Liver (tissue), 8 donors: ENCODE measurements at regions not wholly inside any gene's neighbourhood (a gene's known extent, or its start where the extent isn't known, plus 50 kb on each side); places are given as distances from the start of the nearest gene placed in this dataset.
"Not testable (repeated sequence)": the region's sequence is repeated elsewhere in the genome, so short reads cannot be mapped to it uniquely, and the experiment has no call there.

Source experiments
- DNase-seq: peaks from one replicate; pipeline ENCODE4 v3.0.0-alpha.2; 2017; ENCODE audit warnings: low spot score
- H3K27ac ChIP-seq, 2 donors: one replicate each; pipeline ENCODE4 v1.7.0; 2013; ENCODE audit warnings: inconsistent platforms in 2 of 2, low read length in 2 of 2, control low read depth in 1 of 2, low read depth in 1 of 2, mild to moderate bottlenecking in 1 of 2
- H3K27me3 ChIP-seq, 4 donors: one replicate each; pipeline versions ENCODE4 v1.6.1 to v1.7.0; 2013; ENCODE audit warnings: low read length in 3 of 4, inconsistent platforms in 1 of 4, mild to moderate bottlenecking in 1 of 4, moderate library complexity in 1 of 4; ENCODE audit not compliant: control insufficient read depth in 4 of 4, insufficient read depth in 4 of 4
- H3K36me3 ChIP-seq, 4 donors: one replicate each; pipeline versions ENCODE4 v1.6.1 to v1.7.0; 2013; ENCODE audit warnings: low read length in 3 of 4, mild to moderate bottlenecking in 3 of 4, low read depth in 1 of 4, moderate library complexity in 1 of 4; ENCODE audit not compliant: control insufficient read depth in 4 of 4, insufficient read depth in 3 of 4
- H3K4me1 ChIP-seq, 4 donors: one replicate each; pipeline versions ENCODE4 v1.6.1 to v1.7.0; 2013; ENCODE audit warnings: low read length in 3 of 4, mild to moderate bottlenecking in 3 of 4, moderate library complexity in 1 of 4; ENCODE audit not compliant: control insufficient read depth in 4 of 4, insufficient read depth in 4 of 4
- H3K4me3 ChIP-seq, 3 donors: one replicate each; pipeline versions ENCODE4 v1.6.1 to v1.7.0; 2013; ENCODE audit warnings: low read length in 3 of 3, control low read depth in 1 of 3, low read depth in 1 of 3, mild to moderate bottlenecking in 1 of 3
- H3K9ac ChIP-seq, 2 donors: one replicate each; pipeline ENCODE4 v1.7.0; 2013; ENCODE audit warnings: low read length in 2 of 2, mild to moderate bottlenecking in 2 of 2, moderate library complexity in 2 of 2, control low read depth in 1 of 2, low read depth in 1 of 2
- H3K9me3 ChIP-seq, 4 donors: one replicate each; pipeline versions ENCODE4 v1.6.1 to v1.7.0; 2013; ENCODE audit warnings: low read length in 3 of 4; ENCODE audit not compliant: control insufficient read depth in 4 of 4
- EGR1 ChIP-seq, 2 donors: IDR thresholded peaks; 2 replicates each; pipeline ENCODE4 v1.6.1; 2016 to 2018; ENCODE audit warnings: antibody characterized with exemption in 2 of 2, low read depth in 2 of 2
- FOXA1 ChIP-seq: IDR thresholded peaks from 2 replicates; pipeline ENCODE4 v1.6.1; 2016; ENCODE audit warnings: antibody characterized with exemption
- HNF4G ChIP-seq: IDR thresholded peaks from 2 replicates; pipeline ENCODE4 v1.6.1; 2016; ENCODE audit warnings: antibody characterized with exemption
- NR2F2 ChIP-seq: IDR thresholded peaks from 2 replicates; pipeline ENCODE4 v1.6.1; 2016; ENCODE audit warnings: antibody characterized with exemption
- RXRA ChIP-seq, 2 donors: IDR thresholded peaks; 2 replicates each; pipeline ENCODE4 v1.6.1; 2017 to 2018; ENCODE audit warnings: antibody characterized with exemption in 2 of 2, mild to moderate bottlenecking in 1 of 2
- SP1 ChIP-seq: IDR thresholded peaks from 2 replicates; pipeline ENCODE4 v1.6.1; 2018; ENCODE audit warnings: antibody characterized with exemption, mild to moderate bottlenecking
- TAF1 ChIP-seq: conservative IDR thresholded peaks from 2 replicates; pipeline ENCODE4 v1.6.1; 2016; ENCODE audit warnings: antibody characterized with exemption, mild to moderate bottlenecking
- YY1 ChIP-seq: IDR thresholded peaks from 2 replicates; pipeline ENCODE4 v1.6.1; 2016; ENCODE audit warnings: antibody characterized with exemption, mild to moderate bottlenecking
- WGBS: extraction: QIAGEN DNeasy Blood & Tissue Kit; methylation state at CpG from one replicate; pipeline ENCODE4 v1.1.7; 2013; 5-methylcytosine and 5-hydroxymethylcytosine counted together
- TF ChIP-seq, protein P1 (sequence below): IDR thresholded peaks from 2 replicates; pipeline ENCODE4 v1.6.1; 2016; ENCODE audit warnings: antibody characterized with exemption, mild to moderate bottlenecking
- TF ChIP-seq, protein P2 (sequence below): IDR thresholded peaks from 2 replicates; pipeline ENCODE4 v1.6.1; 2016; ENCODE audit warnings: antibody characterized with exemption
- TF ChIP-seq, protein P3 (sequence below): fragments of 150-350 bp; IDR thresholded peaks from 2 replicates; pipeline ENCODE4 v1.5.1; 2017; ENCODE audit warnings: improper control_type of control experiment, low read depth, low read length; ENCODE audit not compliant: missing input control
- TF ChIP-seq, protein P4 (sequence below): IDR thresholded peaks from 2 replicates; pipeline ENCODE4 v1.6.1; 2016; ENCODE audit warnings: antibody characterized with exemption
- donor health status: healthy.
- donor health status: healthy.
- donor health status: healthy.
- donor health status: healthy.
- donor health status: healthy.

DNA sequence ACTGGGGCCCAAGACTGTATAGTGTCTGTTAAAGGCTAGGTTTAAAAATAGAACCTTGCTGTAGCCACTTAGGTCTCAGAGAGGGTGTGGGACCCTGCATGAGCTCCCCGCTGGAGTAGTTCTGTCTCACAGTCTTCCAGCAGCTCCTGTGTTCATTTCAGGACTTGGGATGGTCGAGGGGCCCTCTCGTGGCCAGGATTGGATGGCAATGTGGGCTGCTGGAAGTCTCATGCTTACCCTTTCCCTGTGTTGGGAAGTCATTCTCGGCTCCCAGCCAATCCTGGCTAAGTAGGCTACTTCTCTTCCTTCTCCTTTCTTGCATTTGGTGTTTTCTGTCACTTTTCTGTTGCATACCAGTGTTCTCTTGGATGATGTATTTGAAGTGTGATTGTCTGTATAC is 284.0 kb upstream of the GCFC2 start:
- peaks cover 6 to 14% (median 10%) of the 10 kb centered on the region in 4 donors for H3K9me3 ChIP-seq
- no peak overlapping the region for H3K27ac ChIP-seq
- no peak for DNase-seq
- H3K36me3 ChIP-seq: no peaks in the 10 kb centered on the region
- H3K4me3 ChIP-seq: no peak overlapping the region
- no peaks in the 10 kb centered on the region for H3K27me3 ChIP-seq
- WGBS: 61% methylated on average over 4 of the region's 4 CpGs
- H3K9ac ChIP-seq: no peak overlapping the region
- TF ChIP-seq, protein P1, sequence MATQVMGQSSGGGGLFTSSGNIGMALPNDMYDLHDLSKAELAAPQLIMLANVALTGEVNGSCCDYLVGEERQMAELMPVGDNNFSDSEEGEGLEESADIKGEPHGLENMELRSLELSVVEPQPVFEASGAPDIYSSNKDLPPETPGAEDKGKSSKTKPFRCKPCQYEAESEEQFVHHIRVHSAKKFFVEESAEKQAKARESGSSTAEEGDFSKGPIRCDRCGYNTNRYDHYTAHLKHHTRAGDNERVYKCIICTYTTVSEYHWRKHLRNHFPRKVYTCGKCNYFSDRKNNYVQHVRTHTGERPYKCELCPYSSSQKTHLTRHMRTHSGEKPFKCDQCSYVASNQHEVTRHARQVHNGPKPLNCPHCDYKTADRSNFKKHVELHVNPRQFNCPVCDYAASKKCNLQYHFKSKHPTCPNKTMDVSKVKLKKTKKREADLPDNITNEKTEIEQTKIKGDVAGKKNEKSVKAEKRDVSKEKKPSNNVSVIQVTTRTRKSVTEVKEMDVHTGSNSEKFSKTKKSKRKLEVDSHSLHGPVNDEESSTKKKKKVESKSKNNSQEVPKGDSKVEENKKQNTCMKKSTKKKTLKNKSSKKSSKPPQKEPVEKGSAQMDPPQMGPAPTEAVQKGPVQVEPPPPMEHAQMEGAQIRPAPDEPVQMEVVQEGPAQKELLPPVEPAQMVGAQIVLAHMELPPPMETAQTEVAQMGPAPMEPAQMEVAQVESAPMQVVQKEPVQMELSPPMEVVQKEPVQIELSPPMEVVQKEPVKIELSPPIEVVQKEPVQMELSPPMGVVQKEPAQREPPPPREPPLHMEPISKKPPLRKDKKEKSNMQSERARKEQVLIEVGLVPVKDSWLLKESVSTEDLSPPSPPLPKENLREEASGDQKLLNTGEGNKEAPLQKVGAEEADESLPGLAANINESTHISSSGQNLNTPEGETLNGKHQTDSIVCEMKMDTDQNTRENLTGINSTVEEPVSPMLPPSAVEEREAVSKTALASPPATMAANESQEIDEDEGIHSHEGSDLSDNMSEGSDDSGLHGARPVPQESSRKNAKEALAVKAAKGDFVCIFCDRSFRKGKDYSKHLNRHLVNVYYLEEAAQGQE: no peak
- TF ChIP-seq, protein P2, sequence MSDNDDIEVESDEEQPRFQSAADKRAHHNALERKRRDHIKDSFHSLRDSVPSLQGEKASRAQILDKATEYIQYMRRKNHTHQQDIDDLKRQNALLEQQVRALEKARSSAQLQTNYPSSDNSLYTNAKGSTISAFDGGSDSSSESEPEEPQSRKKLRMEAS: no peak
- TF ChIP-seq YY1 (no peak), EGR1 (IDR thresholded peaks at IDR 0.05; ENCODE audit: low read depth in 2 of 2) (no peak), TAF1 (no peak), RXRA (IDR thresholded peaks at IDR 0.05) (no peak), SP1 (no peak), HNF4G (no peak), FOXA1 (no peak)
- TF ChIP-seq, protein P3, sequence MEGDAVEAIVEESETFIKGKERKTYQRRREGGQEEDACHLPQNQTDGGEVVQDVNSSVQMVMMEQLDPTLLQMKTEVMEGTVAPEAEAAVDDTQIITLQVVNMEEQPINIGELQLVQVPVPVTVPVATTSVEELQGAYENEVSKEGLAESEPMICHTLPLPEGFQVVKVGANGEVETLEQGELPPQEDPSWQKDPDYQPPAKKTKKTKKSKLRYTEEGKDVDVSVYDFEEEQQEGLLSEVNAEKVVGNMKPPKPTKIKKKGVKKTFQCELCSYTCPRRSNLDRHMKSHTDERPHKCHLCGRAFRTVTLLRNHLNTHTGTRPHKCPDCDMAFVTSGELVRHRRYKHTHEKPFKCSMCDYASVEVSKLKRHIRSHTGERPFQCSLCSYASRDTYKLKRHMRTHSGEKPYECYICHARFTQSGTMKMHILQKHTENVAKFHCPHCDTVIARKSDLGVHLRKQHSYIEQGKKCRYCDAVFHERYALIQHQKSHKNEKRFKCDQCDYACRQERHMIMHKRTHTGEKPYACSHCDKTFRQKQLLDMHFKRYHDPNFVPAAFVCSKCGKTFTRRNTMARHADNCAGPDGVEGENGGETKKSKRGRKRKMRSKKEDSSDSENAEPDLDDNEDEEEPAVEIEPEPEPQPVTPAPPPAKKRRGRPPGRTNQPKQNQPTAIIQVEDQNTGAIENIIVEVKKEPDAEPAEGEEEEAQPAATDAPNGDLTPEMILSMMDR: no peak
- TF ChIP-seq, protein P4, sequence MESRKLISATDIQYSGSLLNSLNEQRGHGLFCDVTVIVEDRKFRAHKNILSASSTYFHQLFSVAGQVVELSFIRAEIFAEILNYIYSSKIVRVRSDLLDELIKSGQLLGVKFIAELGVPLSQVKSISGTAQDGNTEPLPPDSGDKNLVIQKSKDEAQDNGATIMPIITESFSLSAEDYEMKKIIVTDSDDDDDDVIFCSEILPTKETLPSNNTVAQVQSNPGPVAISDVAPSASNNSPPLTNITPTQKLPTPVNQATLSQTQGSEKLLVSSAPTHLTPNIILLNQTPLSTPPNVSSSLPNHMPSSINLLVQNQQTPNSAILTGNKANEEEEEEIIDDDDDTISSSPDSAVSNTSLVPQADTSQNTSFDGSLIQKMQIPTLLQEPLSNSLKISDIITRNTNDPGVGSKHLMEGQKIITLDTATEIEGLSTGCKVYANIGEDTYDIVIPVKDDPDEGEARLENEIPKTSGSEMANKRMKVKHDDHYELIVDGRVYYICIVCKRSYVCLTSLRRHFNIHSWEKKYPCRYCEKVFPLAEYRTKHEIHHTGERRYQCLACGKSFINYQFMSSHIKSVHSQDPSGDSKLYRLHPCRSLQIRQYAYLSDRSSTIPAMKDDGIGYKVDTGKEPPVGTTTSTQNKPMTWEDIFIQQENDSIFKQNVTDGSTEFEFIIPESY: no peak
- no peaks in the 10 kb centered on the region for H3K4me1 ChIP-seq

DNA sequence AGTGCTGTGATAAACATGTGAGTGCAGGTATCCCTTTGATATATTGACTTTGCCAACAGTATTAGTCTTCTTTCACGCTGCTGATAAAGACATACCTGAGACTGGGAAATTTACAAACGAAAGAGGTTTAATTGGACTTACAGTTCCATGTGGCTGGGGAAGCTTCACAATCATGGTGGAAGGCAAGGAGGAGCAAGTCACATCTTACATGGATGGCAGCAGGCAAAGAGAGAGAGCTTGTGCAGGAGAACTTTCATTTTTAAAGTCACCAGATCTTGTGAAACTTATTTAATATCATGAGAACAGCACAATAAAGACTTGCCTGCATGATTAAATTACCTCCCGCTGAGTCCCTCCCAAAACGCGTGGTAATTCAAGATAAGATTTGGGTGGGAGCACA is 277.9 kb upstream of the GCFC2 start:
- not testable (repeated sequence) for H3K4me1 ChIP-seq, H3K27me3 ChIP-seq, H3K27ac ChIP-seq, H3K9ac ChIP-seq, DNase-seq, H3K9me3 ChIP-seq, H3K36me3 ChIP-seq, H3K4me3 ChIP-seq
- 80% methylated on average over 5 of the region's 5 CpGs for WGBS

DNA sequence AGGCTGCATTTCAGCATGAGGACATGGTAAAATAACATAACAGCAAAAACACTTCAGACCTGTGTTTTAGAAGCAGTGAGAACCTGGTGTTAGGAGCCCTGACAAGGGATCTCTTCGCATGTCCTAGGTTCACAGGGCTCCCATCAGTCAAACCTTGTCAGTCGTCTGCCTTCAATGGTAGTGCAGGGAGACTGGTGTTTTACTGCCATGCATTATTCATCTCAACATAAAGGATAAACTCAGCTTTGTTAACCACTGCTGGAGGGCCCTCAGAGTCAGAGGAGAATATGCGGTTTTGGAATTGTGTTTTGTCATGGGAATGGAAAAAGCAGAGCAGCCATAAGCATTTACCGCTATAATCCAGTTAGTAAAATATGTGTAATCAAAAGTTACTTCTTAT is 275.9 kb upstream of the GCFC2 start:
- no peak overlapping the region for H3K9ac ChIP-seq
- no peak overlapping the region for H3K27ac ChIP-seq
- 73% methylated on average over 4 of the region's 4 CpGs for WGBS
- TF ChIP-seq NR2F2 (no peak), SP1 (no peak), RXRA (IDR thresholded peaks at IDR 0.05) (no peak)
- no peaks in the 10 kb centered on the region for H3K4me1 ChIP-seq
- DNase-seq: no peak
- no peaks in the 10 kb centered on the region for H3K27me3 ChIP-seq
- H3K36me3 ChIP-seq: no peaks in the 10 kb centered on the region
- H3K9me3 ChIP-seq: no peaks in the 10 kb centered on the region
- H3K4me3 ChIP-seq: no peak overlapping the region
